HUDEP-2 (cell line): ENCODE measurements at regions not wholly inside any gene's neighbourhood (a gene's known extent, or its start where the extent isn't known, plus 50 kb on each side); places are given as distances from the start of the nearest gene placed in this dataset.

Source experiments
- DNase-seq, 76 experiments: peaks; one replicate each; lab custom pipeline; 2025; ENCODE audit not compliant: unreplicated experiment in 76 of 76; lab: John Stamatoyannopoulos, UW

GRCh38 chr6:71420693-71421328, 132.2 kb downstream of the OGFRL1 start:
- peak in 22 of 76 experiments; percentile 3 to 51 (median 15) for DNase-seq

- no peak for DNase-seq
Observed at GRCh38 chr6:71421611-71422010, 133.0 kb downstream of the OGFRL1 start.

- DNase-seq = no peak
Observed at GRCh38 chr6:71430018-71430417, 141.4 kb downstream of the OGFRL1 start.

GRCh38 chr6:71433441-71433840, 144.8 kb downstream of the OGFRL1 start:
- no peak for DNase-seq

GRCh38 chr6:71444222-71444621, 155.6 kb downstream of the OGFRL1 start:
- no peak for DNase-seq

- no peak for DNase-seq
Observed at GRCh38 chr6:71446057-71446456, 157.4 kb downstream of the OGFRL1 start.

- DNase-seq = no peak
Observed at GRCh38 chr6:71446470-71446869, 157.9 kb downstream of the OGFRL1 start.

- no peak for DNase-seq
Observed at GRCh38 chr6:71452697-71453370, 164.2 kb downstream of the OGFRL1 start.

GRCh38 chr6:71453371-71453706, 164.7 kb downstream of the OGFRL1 start:
- no peak for DNase-seq

GRCh38 chr6:71454056-71454455, 165.4 kb downstream of the OGFRL1 start:
- no peak for DNase-seq

- DNase-seq = no peak
Observed at GRCh38 chr6:71457929-71458328, 169.3 kb downstream of the OGFRL1 start.

GRCh38 chr6:71459162-71459561, 170.6 kb downstream of the OGFRL1 start:
- DNase-seq = no peak

- no peak for DNase-seq
Observed at GRCh38 chr6:71460933-71461332, 172.3 kb downstream of the OGFRL1 start.

- DNase-seq = no peak
Observed at GRCh38 chr6:71463061-71463460, 174.4 kb downstream of the OGFRL1 start.

GRCh38 chr6:71465096-71465495, 176.5 kb downstream of the OGFRL1 start:
- no peak for DNase-seq

GRCh38 chr6:71466362-71466761, 177.8 kb downstream of the OGFRL1 start:
- DNase-seq = no peak

GRCh38 chr6:71468038-71468437, 179.4 kb downstream of the OGFRL1 start:
- no peak for DNase-seq

GRCh38 chr6:71468841-71469700, 180.5 kb downstream of the OGFRL1 start:
- no peak for DNase-seq

- DNase-seq = no peak
Observed at GRCh38 chr6:71471718-71472117, 183.1 kb downstream of the OGFRL1 start.

- no peak for DNase-seq
Observed at GRCh38 chr6:71473926-71474325, 185.3 kb downstream of the OGFRL1 start.

- no peak for DNase-seq
Observed at GRCh38 chr6:71474942-71475341, 186.3 kb downstream of the OGFRL1 start.

GRCh38 chr6:71476371-71476770, 187.8 kb downstream of the OGFRL1 start:
- DNase-seq = no peak
